Ishikawa (cell line): ENCODE measurements at regions not wholly inside any gene's neighbourhood (a gene's known extent, or its start where the extent isn't known, plus 50 kb on each side); places are given as distances from the start of the nearest gene placed in this dataset.

Source experiments
- FOXM1 ChIP-seq: IDR thresholded peaks from 2 replicates; pipeline ENCODE4 v1.6.1; 2012; ENCODE audit warnings: low read depth, borderline replicate concordance
- MAX ChIP-seq: IDR thresholded peaks from 2 replicates; pipeline ENCODE4 v1.6.1; 2012
- NFIC ChIP-seq: IDR thresholded peaks from 2 replicates; pipeline ENCODE4 v1.6.1; 2012
- RAD21 ChIP-seq: IDR thresholded peaks from 2 replicates; pipeline ENCODE4 v1.6.1; 2012; ENCODE audit warnings: low read depth
- REST ChIP-seq: IDR thresholded peaks from 2 replicates; pipeline ENCODE4 v1.6.1; 2012; ENCODE audit warnings: low read depth, mild to moderate bottlenecking
- TAF1 ChIP-seq: IDR thresholded peaks from 2 replicates; pipeline ENCODE4 v1.6.1; 2012; ENCODE audit warnings: low read depth, mild to moderate bottlenecking
- ZBTB7A ChIP-seq: IDR thresholded peaks from 2 replicates; pipeline ENCODE4 v1.6.1; 2012; ENCODE audit warnings: low read depth

GRCh38 chr1:87930796-87931195 is 602.1 kb downstream of the LMO4 start:
- TF ChIP-seq REST = no peak
- TF ChIP-seq MAX = no peak
- no peak for TF ChIP-seq FOXM1
- no peak for TF ChIP-seq RAD21
- TF ChIP-seq ZBTB7A = no peak
- no peak for TF ChIP-seq NFIC
- no peak for TF ChIP-seq TAF1
